ENCODE measurements at regions not wholly inside any gene's neighbourhood (a gene's known extent, or its start where the extent isn't known, plus 50 kb on each side); places are given as distances from the start of the nearest gene placed in this dataset.

DNA sequence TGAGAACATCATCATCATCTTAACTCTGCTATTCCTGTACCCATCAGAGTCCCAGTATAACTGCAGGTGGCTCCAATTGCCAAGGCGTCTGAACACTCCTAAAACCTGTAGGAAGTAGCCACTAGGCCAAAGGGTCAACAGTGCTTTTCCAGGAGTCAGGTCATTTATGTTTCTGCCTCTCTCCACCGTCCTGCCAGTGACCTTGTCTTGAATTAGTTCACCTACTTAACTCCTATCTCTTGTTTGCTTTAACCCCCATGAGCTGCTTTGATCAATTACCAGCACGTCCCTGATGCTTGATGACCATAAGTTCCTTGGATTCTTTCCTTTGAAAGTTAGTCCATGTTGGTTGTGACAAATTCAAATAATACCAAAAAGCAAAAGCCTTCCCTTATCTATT is 169.8 kb upstream of the ANKRD28 start:
- no peaks in the 10 kb centered on the region for H3K36me3 Mint-ChIP-seq (ENCODE audit: low read depth)
- no peak overlapping the region for H3K27ac Mint-ChIP-seq (ENCODE audit: unreplicated experiment)
- H3K4me3 Mint-ChIP-seq (ENCODE audit: unreplicated experiment): no peak overlapping the region
- DNase-seq (ENCODE audit: low spot score): no peak
- H3K9me3 Mint-ChIP-seq (ENCODE audit: low read depth): peaks cover 14% of the 10 kb centered on the region
- no peaks in the 10 kb centered on the region for H3K27me3 Mint-ChIP-seq (ENCODE audit: low read depth)
- TF ChIP-seq, protein P1, sequence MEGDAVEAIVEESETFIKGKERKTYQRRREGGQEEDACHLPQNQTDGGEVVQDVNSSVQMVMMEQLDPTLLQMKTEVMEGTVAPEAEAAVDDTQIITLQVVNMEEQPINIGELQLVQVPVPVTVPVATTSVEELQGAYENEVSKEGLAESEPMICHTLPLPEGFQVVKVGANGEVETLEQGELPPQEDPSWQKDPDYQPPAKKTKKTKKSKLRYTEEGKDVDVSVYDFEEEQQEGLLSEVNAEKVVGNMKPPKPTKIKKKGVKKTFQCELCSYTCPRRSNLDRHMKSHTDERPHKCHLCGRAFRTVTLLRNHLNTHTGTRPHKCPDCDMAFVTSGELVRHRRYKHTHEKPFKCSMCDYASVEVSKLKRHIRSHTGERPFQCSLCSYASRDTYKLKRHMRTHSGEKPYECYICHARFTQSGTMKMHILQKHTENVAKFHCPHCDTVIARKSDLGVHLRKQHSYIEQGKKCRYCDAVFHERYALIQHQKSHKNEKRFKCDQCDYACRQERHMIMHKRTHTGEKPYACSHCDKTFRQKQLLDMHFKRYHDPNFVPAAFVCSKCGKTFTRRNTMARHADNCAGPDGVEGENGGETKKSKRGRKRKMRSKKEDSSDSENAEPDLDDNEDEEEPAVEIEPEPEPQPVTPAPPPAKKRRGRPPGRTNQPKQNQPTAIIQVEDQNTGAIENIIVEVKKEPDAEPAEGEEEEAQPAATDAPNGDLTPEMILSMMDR (IDR thresholded peaks at IDR 0.05): no peak
- peaks cover 16% of the 10 kb centered on the region for H3K4me1 Mint-ChIP-seq (ENCODE audit: low read depth)

DNA sequence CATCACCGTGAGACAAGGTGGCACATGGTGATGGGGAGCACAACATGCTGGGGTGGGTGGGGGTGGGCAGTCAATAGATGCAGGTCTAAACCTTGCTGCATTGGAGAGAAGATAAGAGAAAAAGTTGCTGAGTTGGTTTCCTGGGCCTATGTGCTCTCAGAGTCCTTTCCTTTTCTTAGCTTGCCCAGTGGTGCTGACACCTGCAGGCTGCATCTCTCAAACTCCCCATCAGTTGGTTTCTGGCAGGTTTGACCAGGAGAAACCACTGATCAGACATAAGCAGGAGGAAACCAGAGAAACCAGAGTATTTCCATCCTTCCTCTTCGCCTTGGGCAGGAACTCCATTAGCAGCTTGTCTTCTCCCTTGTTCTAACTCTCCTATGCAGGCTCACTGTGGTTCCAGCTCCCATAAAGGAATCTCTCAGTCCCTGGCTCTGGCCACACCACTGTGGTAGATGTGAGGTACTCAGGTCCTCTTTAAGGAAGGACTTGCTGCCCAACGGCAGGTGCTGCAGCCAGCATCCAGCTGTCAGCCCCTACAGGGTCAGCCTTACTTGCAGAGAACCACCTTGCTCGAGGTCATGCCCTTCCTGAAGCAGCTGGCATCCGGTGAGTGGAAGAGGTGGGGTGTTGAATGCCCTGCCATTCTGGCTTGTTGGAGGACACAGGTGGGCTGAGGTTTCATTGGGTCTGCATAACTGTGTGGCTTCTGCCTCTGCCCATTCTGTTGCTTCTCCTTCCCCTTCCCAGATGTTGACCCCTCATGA is 172.3 kb upstream of the ANKRD28 start:
- Mint-ChIP-seq H3K4me3 (ENCODE audit: unreplicated experiment) (no peak overlapping the region), H3K9me3 (ENCODE audit: low read depth) (peaks cover 14% of the 10 kb centered on the region), H3K4me1 (ENCODE audit: low read depth) (no peaks in the 10 kb centered on the region), H3K36me3 (ENCODE audit: low read depth) (no peaks in the 10 kb centered on the region), H3K27ac (ENCODE audit: unreplicated experiment) (no peak overlapping the region), H3K27me3 (ENCODE audit: low read depth) (no peaks in the 10 kb centered on the region)
- TF ChIP-seq, protein P1 (IDR thresholded peaks at IDR 0.05): no peak
- DNase-seq (ENCODE audit: low spot score): no peak

DNA sequence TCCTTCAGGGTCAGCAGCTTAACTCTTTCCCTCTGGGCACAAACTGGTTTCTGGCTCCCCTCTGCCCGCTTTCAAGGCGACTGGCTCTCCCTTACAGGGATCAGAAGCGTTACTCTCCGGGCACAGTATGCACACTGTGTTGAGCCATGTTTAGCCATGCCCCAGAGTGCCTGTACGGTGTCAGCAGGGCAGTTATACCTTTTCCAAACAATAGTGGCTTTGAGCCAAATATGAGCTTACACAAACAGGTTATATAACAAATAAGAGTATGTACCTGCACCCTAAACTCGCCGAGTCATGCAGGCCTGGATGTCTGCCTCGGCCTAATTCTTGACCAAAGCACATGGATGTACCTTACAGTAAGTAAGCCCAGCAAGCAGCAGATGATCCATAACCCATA is 175.6 kb upstream of the ANKRD28 start:
- Mint-ChIP-seq H3K27me3 (ENCODE audit: low read depth) (no peaks in the 10 kb centered on the region), H3K4me3 (ENCODE audit: unreplicated experiment) (no peak overlapping the region), H3K9me3 (ENCODE audit: low read depth) (peaks cover 14% of the 10 kb centered on the region), H3K36me3 (ENCODE audit: low read depth) (no peaks in the 10 kb centered on the region), H3K4me1 (ENCODE audit: low read depth) (peaks cover 18% of the 10 kb centered on the region), H3K27ac (ENCODE audit: unreplicated experiment) (no peak overlapping the region)
- no peak for DNase-seq (ENCODE audit: low spot score)
- TF ChIP-seq, protein P1 (IDR thresholded peaks at IDR 0.05): no peak

DNA sequence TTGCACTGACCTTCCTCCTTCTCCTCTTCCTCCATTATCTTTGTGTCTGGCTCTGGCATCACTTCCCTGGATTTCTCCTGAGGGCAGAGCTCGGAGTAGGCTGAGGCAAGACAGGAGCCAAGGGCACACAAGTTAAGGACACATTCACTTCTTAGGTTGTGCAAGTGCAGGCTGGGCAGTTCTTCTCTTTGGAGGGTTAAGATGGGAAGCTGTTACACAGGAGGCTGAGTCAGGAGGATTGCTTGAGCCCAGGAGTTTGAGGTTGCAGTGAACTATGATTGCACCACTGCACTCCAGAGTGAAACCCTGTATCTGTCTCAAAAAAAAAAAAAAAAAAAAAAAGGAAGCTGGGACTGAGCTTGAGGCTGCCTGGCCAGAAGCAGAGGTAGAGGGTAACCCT is 176.2 kb upstream of the ANKRD28 start:
- Mint-ChIP-seq H3K27ac (ENCODE audit: unreplicated experiment) (no peak overlapping the region), H3K36me3 (ENCODE audit: low read depth) (no peaks in the 10 kb centered on the region), H3K27me3 (ENCODE audit: low read depth) (no peaks in the 10 kb centered on the region), H3K4me1 (ENCODE audit: low read depth) (peaks cover 18% of the 10 kb centered on the region), H3K9me3 (ENCODE audit: low read depth) (peaks cover 14% of the 10 kb centered on the region), H3K4me3 (ENCODE audit: unreplicated experiment) (no peak overlapping the region)
- no peak for DNase-seq (ENCODE audit: low spot score)
- TF ChIP-seq, protein P1 (IDR thresholded peaks at IDR 0.05): no peak

DNA sequence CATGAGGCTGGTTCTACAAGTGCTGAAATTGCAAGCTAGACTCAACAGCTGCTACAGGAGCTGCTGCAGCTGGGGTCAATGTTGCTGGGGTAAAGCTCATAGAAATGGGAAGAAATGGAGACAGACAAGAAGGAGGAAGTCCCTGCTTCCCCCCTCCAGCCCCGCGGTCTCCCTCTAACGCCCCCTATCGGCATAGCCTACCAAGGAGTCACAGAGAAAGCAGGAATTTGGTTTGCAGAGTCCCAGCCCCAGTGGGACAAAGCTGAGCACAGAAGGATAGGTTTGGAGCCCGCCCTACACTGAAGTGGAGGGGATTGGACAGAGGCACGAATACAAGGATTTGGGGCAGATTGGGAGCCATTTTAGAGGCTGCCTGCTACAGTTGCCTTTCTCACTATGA is 176.9 kb upstream of the ANKRD28 start:
- no peaks in the 10 kb centered on the region for H3K27me3 Mint-ChIP-seq (ENCODE audit: low read depth)
- H3K9me3 Mint-ChIP-seq (ENCODE audit: low read depth): peaks cover 18% of the 10 kb centered on the region
- no peaks in the 10 kb centered on the region for H3K36me3 Mint-ChIP-seq (ENCODE audit: low read depth)
- H3K4me3 Mint-ChIP-seq (ENCODE audit: unreplicated experiment): no peak overlapping the region
- peaks cover 18% of the 10 kb centered on the region for H3K4me1 Mint-ChIP-seq (ENCODE audit: low read depth)
- TF ChIP-seq, protein P1 (IDR thresholded peaks at IDR 0.05): peak; percentile 28
- H3K27ac Mint-ChIP-seq (ENCODE audit: unreplicated experiment): no peak overlapping the region
- no peak for DNase-seq (ENCODE audit: low spot score)

All from chondrocyte (in vitro differentiated cells).